Mucosa of gallbladder (tissue), 1 donor: ENCODE measurements at regions not wholly inside any gene's neighbourhood (a gene's known extent, or its start where the extent isn't known, plus 50 kb on each side); places are given as distances from the start of the nearest gene placed in this dataset.

Experiments used
- DNase-seq: peaks from one replicate; pipeline ENCODE4 v3.0.0-alpha.2; 2020; ENCODE audit warnings: low spot score
- donor health status: DM: no; HTN: no; CAD: no.

DNA sequence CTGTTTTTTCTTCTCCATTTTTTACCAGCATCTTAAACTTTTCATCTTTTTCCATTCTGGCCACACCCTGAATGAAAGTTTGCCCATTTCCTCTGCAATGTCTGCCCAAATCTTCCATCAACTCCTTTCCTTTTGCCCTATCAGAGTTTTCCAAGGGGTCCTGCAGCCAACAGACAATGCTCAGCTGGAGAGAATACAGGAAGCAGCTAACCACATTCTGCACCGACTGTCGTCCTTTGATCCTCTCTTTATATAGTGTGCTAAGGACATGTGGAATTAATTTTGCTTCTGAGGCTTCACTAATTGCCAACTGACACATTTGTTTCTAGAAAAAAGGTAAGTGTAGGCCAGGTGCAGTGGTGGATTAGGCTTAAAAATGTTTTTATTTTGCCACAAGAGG, 50.5 kb upstream of the DLX2 start:
- DNase-seq: no peak

DNA sequence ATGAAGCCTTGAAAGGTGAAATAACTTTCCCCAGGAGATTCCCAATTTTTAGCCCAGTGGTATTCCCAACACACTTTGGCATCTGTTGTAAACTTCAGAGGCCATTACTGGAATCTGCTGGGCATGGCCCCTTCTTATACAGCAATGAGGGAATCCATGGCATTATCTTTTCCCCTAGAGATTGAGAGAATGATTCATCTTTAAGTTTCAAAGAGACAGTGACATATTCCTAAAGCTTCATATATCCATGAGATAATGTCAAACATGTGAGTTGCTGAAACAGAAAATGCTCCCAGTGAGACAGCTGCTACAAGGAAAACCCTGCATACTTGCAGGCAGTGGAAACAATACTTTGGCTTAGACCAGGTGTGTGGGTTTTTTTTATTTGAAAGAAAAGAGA, 51.1 kb upstream of the DLX2 start:
- DNase-seq: no peak

DNA sequence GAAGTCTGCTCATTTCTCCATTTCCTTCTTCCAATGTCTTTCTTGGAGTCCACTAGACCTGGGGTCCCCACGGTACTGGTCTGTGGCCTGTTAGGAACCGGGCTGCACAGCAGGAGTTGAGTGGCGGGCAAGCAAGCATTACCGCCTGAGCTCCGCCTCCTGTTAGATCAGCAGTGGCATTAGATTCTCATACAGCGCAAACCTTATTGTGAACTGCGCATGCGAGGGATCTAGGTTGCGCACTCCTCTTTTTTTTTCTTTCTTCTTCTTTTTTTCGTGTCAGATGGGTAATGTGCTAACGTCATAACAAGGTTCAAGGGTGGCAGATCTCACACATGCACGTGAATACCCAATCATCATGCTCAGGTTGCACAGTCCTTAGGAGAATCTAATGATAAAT, 53.1 kb upstream of the DLX2 start:
- no peak for DNase-seq

DNA sequence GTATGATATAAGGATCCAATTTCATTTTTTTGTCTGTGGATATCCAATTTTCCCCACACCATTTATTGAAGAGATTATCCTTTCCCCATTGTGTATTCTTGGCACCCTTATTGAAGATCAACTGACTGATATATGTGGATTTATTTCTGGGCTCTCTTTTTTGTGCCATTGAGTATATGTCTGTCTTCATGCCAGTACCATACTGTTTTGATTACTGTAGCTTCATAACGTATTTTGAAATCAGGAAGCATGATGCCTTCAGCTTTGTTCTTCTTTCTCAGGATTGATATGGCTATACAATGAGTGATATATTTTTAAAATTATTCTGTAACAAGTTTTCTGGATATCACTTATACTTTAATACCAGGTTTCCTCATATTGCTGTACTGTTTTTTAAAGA, 58.1 kb upstream of the DLX2 start:
- DNase-seq: no peak

DNA sequence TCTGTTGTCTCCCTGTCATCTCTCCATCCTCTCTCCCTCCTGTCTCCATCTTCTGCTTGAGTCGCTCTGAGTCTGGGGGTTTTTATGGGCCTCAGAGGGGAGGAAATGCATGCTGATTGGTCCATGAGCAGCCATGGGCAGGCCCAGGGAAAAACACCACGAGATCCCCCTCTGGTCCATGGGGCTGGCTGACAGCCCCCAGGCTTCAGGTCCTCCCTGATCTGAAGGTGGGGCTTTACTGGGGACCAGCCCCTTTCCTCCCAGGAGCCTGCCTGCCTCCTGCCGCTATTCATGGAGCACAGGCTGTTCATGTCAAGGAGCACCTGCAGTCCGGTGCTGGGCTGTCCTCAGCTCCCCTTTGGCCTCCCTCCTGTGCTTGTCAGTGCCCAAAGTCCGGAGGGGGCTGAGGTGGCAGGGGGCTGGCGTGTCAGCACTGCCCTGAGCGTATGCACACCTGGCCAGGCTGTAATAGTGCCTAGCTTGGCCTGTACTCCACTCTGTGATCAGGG, 59.6 kb upstream of the DLX2 start:
- DNase-seq: no peak

DNA sequence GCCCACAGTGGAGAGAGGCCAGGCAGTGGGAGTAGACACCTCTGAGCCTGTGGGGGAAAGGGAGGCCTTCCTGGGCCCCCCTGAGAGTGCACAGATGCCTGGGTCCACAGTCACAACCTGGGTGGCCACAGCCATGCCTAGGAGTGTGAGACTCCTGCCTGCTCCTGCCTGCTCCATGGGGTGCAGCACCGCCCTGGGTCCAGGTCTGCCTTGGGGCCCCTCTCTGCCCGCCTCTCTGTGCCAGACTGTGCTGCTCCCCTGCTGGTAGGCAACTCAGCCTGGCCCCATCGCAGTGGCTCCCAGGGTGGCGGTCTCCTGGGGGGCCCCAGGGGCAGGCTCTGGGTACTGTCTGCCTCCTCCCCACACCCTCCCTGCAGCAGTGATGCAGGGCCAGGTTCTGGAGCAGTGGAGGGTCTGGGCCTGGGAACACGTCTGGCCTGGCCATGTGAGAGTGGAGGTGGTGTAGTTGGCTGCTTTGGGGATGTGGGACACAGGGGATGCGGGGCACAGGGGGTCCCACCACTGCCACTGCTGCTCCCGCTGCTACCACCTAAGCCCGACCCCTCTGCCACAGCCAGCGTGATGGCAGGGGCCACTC, 60.1 kb upstream of the DLX2 start:
- DNase-seq: no peak

DNA sequence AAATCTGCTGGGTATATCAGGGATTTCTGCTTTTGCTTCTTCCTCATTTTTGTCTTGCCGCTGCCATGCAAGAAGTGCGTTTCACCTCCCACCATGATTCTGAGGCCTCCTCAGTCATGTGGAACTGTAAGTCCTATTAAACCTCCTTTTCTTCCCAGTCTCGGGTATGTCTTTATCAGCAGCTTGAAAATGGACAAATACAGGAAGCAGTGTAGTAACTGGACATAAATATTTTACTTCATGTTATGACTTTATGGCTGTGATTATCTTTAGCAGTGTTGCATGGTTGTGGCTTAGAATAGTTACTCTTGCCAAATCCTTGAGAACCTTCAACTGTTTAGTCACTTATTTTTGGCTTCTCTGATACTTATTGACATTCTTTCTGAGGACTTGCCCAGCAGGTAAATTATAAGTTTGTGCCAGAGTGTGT, 66.2 kb upstream of the DLX2 start:
- DNase-seq: no peak

DNA sequence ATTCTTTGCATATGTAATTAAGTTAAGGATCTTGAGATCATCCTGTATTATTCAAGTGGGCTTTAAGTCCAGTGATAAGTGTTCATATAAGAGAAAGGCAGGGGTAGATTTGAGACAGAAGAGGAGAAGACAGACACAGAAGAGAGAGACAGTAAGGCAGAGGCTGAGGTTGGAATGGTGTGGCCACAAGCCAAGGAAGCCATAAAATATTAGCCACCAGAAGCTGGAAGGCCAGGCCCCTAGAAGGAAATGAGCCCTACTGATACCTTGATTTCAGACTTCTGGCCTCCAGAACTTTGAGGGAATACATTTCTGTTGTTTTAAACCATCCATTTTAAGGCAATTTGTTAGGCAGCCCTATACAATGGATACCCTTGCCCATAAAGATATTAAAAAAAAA, 66.9 kb upstream of the DLX2 start:
- DNase-seq: no peak

DNA sequence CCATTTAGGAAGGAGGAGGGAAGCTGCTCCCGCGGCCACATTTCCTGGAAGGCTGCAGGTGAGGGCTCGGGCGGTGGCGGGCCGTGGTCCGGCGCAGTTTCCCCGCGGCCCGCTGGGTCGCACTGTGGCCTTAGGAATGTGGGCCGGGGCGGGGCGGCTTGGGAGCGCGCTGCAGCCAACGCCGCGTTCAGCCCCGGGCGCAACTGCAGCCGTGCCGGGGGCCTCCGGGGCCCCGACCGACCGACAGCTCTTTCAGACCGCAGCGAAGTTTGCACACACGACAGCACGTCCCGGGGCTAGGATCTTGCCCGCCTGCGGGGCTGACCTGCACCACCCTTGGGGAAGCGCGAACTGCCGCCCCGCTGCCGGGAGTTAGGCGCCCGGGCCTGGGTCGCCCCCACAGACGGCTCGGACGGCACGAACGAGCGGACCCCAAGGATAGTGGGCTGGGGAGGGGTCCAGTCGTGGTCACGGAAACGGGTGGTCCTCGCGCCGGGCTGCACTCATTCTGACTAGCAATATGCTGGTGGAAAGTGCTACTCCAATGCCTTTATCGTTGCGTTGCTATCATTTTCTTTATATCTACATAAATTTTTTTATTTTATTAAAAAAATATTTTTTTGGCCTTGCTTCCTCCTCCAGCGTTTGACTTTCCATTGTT, 69.9 kb upstream of the DLX2 start:
- DNase-seq: peak; percentile 66

DNA sequence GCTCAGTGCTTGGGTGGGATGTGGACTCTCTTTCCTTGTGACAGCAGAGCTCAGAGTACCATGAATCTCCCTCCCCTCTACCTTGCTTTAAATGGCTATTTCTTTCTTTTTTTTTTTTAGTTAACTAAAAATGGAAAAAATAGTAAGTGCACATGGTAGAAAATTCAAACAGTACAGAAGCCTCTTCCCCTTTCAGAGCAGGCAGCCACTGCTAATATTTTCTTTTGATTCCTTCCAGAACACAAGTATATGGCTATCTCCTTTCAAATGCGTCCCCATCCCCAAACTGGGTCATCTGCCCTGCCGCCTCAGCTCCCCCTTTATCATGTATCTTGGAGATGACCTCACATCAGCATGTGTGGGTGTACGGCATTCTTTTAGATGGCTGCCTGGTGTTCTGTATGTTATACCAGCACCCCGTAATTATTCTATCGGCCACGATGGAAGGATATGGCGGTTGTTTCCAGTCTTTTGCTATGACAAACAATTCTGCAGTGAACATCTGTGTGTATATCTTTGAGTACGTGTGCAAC, 70.5 kb upstream of the DLX2 start:
- DNase-seq: no peak

DNA sequence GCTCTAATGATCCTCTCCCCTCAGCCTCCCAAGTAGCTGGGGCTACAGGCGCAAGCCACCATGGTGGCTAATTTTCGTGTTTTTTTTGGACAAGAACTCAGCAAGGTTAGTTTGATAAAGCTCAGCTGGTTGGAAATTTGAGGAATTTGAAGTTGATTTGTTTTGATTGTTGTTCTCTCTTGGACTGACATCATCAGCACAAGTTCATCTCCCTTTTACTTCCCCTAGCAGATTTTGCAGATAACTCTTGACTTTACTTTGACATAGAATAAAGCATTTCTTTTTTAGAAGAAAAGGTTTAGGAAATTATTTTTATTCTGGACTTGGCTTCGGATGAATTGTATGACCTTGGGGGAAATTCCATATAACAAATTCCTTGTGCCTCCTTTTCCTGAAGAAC, 74.9 kb upstream of the DLX2 start:
- DNase-seq: no peak

DNA sequence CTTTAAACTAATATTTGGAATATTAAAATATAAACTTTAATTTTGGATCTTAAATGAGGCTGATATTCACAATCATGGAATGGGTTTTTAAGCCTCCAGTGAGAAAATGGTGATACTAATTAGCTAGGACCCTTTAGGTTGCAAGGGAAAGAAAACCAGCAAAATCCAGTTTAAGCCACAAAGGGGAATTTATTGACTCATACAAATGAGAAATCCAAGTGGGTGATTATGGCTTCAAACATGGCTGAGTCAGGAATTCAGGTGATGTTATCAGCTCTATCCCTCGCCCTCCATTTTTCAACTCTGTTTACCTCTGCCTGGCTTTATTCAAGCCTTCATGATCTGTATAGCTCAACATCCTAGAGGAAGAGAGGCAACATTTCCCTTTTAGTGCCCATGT, 75.3 kb upstream of the DLX2 start:
- no peak for DNase-seq

DNA sequence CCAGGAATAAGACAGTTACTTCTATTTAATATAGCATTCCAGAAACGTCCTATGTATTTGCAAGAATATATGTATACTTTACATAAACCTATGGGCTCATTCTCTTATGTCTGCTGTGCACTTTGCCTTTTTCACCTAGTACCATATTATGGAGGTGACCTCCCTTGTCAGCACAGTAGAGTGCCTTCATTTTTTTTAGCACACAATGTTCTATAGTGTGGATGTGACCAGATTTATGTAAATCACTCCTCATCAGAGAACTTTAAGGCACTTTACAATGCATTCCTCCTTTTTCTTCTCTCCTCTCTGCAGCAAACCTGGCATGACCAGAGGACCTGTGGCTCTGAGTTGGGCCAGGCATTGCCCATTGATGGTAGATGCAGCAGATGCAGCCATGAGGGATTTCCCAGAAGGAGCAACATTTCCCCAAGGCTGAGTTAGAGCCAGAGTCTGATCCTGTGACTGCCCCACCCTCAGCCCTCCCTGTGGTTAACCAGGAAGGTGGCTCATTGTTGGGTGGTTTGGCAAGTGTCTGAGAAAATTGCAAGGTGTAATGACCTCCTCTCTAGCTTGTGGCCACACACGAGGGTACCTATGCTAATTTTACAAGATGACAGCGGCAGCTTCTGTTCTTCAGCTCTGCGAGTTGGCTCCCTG, 76.5 kb upstream of the DLX2 start:
- DNase-seq: no peak

DNA sequence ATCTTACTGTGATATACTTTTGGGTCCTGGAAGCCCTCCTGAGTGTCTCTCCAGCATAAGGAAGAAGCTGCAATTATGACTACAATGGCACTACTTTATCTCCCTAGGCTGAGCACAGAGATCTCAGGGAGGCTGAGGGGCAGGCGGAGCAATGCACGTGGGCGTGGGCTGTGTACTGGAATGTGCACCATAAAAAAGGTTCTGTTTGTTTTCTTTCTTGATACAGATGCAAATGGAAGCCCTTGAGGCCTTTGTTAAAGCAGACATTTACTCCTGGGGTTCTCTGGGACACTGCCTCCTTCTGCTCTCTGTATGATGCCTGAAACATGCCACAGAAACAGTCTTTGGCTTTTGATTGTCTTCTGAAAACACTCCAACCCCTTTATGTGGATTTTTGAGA, 79.1 kb upstream of the DLX2 start:
- no peak for DNase-seq

DNA sequence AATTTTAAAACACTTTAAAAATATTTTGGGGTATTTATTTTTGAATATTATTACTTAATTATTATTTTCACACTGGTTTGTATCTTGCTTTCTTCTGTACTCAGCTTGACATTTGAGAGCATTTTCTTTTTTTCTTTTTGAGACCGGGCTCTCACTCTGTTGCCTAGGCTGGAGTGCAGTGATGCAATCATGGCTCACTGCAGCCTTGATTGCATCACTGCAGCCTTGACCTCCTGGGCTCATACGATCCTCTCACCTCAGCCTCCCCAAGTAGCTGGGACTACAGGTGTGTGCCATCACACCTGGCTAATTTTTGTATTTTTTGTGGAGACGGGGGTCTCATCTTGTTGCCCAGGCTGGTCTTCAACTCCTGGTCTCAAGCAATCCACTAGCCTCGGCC, 79.9 kb upstream of the DLX2 start:
- DNase-seq: no peak

DNA sequence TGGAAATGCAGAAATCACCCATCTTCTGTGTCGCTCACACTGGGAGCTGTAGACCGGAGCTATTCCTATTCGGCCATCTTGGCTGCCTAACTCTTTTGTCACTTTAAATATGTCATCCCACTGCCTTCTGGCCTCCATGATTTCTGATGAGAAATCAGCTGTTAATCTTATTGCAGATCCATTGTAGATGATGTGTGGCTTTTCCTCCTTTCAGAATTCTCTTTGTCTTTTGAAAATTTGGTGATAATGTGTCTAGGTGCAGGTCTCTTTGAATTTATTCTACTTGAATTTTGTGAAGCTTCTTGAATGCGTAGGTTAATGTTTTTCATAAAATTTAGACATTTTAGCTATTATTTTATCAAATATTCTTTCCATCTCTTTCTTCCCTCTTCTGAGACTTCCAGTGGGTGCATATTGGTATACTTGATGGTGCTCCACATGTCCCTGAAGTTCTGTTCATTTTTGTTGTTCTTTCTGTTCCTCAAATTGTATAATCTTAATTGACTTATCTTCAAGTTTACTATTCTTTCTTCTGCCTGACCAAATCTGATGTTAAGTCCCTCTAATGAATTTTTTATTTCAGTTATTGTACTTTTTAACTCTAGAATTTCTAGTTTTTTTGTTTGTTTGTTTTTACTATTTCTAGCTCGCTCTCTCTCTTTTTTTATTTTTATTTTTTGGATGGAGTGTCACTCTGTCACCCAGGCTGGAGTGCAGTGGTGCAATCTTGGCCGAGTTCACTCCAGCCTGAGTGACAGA, 90.8 kb upstream of the DLX2 start:
- no peak for DNase-seq

DNA sequence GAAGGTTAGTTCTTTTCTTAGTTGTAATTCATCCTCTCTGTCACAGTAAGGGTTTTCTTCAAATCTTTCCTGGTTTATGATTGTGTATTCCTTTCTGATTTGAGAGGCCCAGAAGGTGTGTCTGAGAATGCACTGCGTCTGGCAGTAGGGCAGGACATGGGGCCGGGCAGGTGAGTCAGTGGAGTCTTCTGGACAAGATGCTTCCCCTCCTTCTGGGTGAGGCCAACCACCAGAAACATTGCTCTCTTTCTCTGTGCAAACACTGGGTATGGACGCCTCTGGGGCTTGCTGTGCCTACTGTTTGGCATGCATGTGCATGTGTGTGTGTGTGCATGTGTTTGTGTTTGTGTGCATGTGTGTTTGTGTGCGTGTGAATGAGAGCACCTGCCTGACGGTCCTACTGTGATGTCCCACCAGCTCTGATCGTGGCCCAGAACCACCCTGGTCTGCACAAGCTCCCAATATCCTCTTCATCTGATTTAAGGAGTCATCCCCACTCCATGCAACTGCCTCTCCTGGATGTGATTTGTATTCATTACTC, 93.2 kb upstream of the DLX2 start:
- DNase-seq: no peak

DNA sequence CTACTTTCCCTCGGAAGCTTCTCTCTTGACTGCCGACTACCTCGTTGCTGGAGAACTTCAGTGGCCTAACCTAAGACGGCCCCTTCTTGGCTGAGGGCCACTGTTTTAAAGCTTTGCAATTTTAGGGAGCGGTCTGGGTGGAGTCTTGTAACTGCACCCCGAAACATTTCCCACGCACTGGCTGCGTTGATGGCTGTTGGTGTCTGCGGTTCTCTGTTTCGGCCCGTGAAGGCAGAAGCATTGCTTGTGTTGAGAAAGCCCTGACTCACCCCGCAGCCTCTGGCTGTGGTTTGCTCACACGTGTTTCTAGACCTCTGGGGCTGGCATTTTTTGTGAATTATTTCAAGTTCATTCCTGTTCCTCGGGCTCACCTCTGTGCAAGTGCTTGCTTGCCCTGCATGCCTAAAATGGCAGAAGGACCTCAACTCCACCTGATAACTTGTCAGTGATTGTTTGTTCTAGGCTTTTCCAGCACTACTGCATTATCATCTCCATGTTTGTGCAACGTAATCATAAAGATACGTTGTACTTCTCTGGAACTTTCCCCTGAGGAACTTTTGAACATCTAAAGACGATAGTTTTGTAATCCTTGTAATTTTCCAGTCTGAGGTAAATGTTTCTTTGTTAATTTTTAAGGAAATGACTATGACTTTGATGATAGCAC, 94.2 kb upstream of the DLX2 start:
- no peak for DNase-seq

DNA sequence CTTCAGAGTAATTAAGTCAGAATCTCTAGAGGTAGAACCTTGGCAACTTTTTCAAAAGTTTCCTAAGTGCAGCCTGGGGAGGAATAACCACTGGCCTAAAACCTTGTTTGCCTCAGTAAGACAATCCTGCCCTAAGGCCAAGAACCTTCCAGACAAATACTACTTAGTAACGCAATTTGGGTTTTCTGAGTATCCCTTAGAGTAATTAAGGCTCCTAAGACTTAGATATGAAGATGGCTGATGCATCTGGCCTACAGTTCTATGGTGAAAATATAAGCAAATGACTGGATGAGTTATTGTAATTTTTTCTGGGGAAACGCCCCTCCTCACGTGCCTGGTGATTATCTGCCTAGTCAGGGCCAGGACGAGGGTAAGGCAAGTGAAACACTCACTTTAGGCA, 95.7 kb upstream of the DLX2 start:
- no peak for DNase-seq

DNA sequence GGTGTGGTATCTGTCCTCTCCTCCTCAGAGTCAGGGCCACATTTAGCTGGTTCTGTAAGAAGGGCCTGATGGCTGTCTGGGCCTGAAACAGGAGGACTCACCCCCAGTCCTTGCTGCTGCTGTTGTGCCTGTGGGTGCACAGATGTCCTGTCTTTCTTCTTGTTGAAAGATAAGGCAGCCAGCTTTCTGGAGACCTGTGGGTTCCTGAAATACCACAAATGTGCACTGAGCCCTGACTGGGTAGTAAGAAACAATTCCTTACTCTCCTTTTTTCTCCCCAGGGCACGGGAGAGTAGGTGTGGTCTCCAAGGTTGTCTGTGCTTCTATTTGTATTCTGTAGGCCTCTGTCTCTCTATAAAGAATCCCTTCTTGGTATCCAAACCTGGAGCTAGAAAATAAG, 96.2 kb upstream of the DLX2 start:
- DNase-seq: no peak

DNA sequence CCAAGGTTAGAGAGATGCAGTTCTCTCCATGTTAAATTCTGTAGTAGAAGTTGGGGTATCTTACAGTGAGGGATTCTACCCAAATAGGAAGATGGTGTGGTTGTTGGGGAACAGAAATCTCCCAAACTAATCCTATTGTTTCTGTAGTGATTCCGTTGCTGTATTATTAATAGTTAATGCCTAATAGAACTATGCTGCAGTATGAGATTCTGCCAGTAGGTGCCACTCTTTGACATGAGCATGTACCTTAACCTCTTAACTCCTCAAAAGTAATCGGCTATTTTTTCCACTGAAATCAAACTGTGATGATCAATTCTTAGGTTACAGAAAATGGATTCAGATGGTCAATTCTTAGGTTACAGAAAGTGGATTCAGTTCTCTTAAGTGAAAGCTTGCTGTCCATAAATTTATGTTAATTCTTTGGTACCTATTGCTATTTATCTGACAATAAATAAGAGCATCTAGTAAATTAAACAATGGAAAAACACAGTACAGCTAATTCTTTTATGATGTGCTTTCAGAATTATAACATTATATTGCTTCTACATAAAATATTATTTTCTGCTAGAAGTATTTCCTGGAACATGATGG, 97.9 kb upstream of the DLX2 start:
- no peak for DNase-seq
